ENCODE measurements at regions not wholly inside any gene's neighbourhood (a gene's known extent, or its start where the extent isn't known, plus 50 kb on each side); places are given as distances from the start of the nearest gene placed in this dataset.
"Not testable (repeated sequence)": the region's sequence is repeated elsewhere in the genome, so short reads cannot be mapped to it uniquely, and the experiment has no call there.

DNA sequence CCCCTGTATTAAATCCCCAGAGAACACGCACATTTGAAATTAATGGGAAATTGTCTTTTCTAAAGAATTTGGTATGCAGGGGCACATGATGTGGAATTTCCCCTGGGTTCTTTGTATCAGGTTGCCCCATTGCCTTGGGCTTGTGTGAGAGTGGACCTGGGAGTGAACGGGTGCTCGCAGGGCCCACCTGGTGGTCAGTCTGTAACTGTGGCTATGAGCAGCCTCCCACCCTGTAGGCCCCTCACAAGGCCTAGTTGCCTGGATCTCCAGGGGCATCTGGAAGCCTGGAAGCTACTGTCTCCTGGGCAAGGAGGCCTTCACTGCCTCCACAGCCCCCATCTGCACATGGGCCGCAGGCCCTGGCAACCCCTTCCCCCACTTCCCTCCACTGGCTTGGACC lies 96.7 kb downstream of the SLC25A47 start:
- no peak for DNase-seq (ENCODE audit: low read depth, low spot score)

GRCh38 chr14:100421756-100422470 lies 98.8 kb downstream of the SLC25A47 start:
- DNase-seq (ENCODE audit: low read depth, low spot score), result no peak

GRCh38 chr14:100422556-100423316 lies 99.6 kb downstream of the SLC25A47 start:
- DNase-seq (ENCODE audit: low read depth, low spot score), result no peak

DNA sequence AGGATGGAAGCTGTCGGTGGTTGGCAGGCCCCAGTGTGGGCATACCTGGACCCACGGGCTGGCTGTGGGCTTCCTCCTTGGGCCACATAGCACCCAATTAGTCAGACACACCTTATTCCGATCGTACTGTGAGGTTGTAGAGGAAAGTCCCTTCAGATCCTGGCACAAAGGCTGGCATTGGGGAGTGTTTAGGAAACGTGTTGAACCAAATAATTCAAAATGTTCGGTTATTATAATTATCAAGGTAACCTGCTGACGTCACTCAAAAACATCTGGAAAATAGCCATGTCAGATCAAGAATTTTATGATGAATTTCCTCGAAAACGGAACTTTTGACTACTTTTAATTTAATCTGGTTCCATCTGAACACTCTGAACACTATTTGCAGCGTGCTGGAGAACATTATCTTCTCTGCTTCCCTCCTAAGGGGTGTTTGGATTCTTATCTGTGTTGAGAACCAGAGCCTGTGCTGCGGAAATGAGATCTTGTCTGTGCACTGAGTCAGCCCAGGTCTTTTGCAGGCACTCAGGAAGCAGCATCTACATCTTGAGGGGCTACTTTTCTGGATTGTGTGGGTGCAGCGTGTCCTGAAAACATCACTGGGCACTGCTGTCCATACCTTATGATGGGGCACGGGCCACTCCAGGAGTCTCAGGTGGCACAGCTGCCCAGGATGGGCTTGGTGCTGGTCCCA lies 100.3 kb downstream of the SLC25A47 start:
- no peak for DNase-seq (ENCODE audit: low read depth, low spot score)

DNA sequence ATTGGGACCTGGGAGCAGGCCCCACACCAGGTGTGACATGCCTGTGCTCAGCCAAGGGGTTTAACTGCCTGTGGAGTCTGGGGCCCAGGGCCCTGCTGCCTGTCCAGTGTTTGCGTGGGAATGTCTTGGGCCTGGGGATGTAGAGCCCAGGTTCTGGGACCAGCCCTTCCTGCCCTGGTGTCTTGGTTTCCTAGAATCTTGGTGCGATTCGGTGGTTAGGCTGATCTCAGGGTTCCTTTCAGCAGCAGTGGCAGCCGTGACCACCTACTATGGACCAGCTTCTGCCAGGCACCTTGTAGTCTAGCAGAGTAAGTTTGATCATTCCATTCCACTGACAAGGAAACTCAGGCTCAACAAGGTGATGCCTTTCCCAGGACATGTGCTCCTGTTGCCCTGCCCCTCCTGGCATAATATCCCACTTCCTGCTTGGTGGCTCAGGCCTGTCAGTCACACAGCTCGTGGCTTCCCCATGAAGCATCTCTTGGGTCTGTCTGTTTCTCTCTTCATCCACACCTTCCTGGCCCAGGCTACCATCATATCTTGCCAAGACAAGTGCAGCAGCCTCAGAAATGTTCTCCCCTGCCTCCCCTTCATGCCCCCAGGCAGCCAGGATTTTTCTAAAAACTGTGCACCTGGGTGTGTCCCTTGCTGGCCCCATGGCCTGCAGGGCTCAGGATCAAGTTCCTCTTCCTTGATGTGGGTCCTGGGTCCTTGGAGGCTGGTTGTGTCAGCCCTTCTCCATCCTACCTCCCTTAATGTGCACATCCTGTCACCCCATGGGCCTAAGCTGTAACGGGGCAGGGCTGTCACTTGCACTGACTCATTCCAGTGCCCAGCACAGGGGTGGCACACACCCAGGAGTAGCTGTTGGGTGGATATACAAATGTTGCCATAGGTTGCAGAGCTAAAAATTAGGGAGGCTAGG lies 101.6 kb downstream of the SLC25A47 start:
- DNase-seq (ENCODE audit: low read depth, low spot score), result no peak

DNA sequence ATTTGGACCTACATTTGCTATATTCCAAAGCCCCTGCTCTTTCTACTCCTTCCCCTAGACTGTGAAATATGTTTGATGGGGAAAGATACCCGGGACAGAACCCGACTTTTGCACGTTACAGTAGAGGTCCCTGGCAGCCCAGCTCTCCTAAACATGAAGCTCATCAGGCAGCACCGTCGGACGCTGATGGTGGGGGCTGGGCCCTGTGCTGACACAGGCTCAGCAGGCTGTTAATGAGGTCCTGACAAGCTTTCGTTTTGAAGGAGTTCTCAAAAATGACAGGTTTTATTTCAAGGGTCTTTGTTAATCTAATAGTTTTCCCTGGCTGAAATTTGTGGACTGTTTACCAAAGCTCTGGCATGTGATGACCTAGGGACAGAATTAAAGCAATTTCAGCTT lies 102.3 kb downstream of the SLC25A47 start:
- DNase-seq (ENCODE audit: low read depth, low spot score), result no peak

GRCh38 chr14:100426314-100426713 lies 103.2 kb downstream of the SLC25A47 start:
- no peak for DNase-seq (ENCODE audit: low read depth, low spot score)

GRCh38 chr14:100427166-100427565 lies 104.0 kb downstream of the SLC25A47 start:
- DNase-seq (ENCODE audit: low read depth, low spot score), result no peak

DNA sequence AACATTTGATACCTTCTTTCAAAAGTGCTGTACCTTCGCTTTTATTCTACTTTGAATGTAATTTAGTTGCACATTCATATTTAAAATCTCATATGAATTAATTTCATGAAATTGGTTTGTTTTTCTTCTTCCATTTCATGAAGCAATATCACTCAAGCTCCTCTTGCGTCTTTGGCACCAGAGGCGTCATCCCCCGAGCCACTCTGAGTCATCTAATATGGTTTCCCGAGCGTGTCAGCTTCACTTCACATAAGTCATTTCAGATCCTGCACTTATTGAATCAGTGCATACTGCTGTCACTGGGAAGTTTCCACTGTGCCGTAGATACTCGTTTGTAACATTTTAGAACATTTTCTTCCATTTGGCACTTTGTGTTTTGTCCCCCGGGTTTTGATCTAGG lies 105.6 kb downstream of the SLC25A47 start:
- no peak for DNase-seq (ENCODE audit: low read depth, low spot score)

GRCh38 chr14:100429537-100429936 lies 106.4 kb downstream of the SLC25A47 start:
- no peak for DNase-seq (ENCODE audit: low read depth, low spot score)

GRCh38 chr14:100430571-100430970 lies 107.4 kb downstream of the SLC25A47 start:
- no peak for DNase-seq (ENCODE audit: low read depth, low spot score)

DNA sequence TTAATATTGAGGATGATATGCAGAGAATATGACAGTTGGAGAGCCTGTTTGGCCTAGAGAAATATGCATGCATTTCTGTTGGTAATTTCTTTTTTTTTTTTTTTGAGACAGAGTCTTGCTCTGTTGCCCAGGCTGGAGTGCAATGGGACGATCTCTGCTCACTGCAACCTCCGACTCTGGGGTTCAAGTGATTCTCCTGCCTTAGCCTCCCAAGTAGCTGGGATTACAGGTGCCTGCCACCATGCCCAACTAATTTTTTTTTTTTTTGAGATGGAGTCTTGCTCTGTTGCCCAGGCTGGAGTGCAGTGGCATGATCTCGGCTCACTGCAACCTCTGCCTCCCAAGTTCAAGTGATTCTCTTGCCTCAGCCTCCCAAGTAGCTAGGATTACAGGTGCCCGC lies 108.3 kb downstream of the SLC25A47 start:
- not testable (repeated sequence) for DNase-seq (ENCODE audit: low read depth, low spot score)

DNA sequence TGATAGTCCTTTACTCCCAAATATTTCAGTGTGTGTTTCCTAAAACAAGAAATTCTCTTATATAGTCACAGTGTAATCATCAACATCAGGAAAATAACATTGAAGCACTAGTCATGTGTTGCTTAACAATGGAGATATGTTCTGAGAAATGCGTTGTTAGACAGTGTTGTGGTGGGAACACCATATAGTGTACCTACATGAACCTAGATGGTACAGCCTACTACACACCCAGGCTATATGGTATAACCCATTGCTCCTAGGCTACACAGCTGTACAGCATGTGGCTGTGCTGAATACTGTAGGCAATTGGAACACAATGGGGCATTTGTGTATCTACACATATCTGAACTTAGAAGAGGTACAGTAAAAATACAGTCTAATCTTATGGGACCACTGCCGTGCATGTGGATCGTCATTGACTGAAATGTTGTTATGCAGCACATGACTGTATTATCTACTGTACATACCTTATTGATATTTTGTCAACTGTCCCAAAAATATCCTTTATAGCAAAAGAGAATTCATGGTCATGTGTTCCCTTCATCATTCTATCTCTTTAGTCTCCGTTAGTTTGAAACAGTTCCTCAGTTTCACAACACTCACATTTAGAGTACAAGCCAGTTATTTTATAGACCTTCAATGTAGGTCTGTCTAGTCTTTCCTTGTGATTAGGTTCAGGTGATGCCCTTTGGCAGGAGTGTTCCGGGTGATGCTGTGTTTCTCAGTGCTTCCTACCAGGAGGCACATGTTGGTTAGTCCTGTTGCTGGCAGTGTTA lies 109.7 kb downstream of the SLC25A47 start:
- DNase-seq (ENCODE audit: low read depth, low spot score), result no peak

DNA sequence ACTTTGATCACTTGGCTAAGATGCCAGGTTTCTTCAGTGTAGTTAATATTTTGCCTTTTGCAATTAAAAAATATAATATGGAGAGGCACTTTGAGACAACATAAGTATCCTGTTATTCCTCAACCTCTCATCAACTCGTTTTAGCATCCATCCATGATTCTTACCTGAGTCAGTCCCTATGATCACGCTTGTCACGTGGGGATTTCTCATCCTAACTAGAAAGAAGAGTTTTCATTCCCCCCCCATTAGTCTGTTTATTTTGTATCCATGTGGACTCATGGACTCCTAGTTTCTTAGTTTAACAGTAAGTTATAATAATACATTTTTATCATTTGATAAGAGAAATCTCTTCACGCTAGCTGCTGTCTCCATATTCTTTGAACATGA lies 110.3 kb downstream of the SLC25A47 start:
- DNase-seq (ENCODE audit: low read depth, low spot score), result no peak

GRCh38 chr14:100434033-100434601 lies 111.0 kb downstream of the SLC25A47 start:
- no peak for DNase-seq (ENCODE audit: low read depth, low spot score)

- no peak for DNase-seq (ENCODE audit: low read depth, low spot score)
Observed at GRCh38 chr14:100434911-100435438, 111.8 kb downstream of the SLC25A47 start.

GRCh38 chr14:100435459-100435858 lies 112.3 kb downstream of the SLC25A47 start:
- DNase-seq (ENCODE audit: low read depth, low spot score), result no peak

DNA sequence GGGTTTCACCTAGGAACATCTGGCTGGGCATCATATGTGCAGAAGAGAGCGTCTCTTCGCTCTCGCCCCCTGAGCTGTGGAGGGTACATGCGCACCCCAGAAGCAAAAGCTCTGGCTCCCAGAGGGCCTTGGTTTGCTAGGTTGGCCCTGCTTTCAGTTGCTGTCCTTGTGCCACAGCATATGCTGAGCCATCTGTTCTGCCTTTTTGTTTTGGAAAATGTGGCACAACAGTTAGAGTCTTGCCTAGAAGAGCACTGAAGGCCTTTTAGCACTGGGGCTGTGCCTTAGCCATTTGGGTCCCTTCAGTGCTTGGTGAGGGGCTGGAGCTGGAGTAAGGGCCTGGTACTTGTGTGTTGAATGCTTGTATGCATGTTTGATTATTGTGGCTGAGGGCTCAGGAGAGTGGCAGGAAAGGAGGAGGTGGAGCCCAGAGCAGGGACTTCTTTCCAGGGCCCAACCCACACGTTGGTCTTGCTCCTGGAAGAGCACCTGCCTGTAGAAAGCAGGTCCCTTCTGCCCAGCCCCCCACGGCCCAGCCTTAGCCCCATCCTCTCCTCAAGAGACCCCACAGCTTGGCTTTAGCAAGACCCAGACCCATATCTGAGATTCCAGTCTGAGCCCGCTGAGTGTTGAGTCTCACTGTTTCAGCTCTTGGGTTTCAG lies 113.7 kb downstream of the SLC25A47 start:
- DNase-seq (ENCODE audit: low read depth, low spot score), result no peak

DNA sequence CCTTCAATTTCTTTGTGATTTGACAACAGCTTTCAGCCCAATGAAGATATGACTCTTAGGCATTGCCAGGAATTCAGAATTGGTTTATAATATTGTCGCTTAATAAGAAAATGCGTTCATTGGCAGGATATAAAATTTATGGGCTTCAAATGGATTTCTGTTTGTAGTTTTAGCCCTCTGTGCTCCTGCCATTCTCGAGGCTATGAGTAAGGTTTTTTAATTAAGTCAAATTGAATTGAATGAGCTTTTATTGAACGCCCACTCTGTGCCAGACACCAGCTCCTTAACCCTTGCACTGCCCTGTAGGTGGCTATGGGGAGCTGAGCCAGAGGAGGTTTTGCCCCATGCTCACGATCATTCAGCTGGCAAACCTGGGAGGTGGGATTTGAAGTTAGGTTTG lies 115.1 kb downstream of the SLC25A47 start:
- DNase-seq (ENCODE audit: low read depth, low spot score), result no peak

Measured in pulmonary artery endothelial cell (primary cell).